ENCODE measurements at regions not wholly inside any gene's neighbourhood (a gene's known extent, or its start where the extent isn't known, plus 50 kb on each side); places are given as distances from the start of the nearest gene placed in this dataset.

GRCh38 chr3:134707908-134708597 lies 57.2 kb upstream of the KY start:
- 0% methylated on average over 2 of the region's 2 CpGs for WGBS (ENCODE audit: insufficient coverage, low coverage, missing lambda C conversion rate)
- ATAC-seq, result no peak
- in situ Hi-C loops (cut with MboI), result no loop called here
- H3K9me1 ChIP-seq (ENCODE audit: control insufficient read depth, insufficient read depth, low read length), result no peaks in the 10 kb centered on the region
- no peaks in the 10 kb centered on the region for H4K20me1 ChIP-seq (replicated peaks; ENCODE audit: control insufficient read depth, insufficient read depth, low read length)
- intact Hi-C loops (cut with micrococcal nuclease), result no loop called here
- no TSS peak for BruUV-seq (replicated peaks)
- no peak overlapping the region for H3K27ac ChIP-seq (ENCODE audit: extremely low read depth, low read depth, low read length)
- H3K27me3 ChIP-seq (ENCODE audit: control insufficient read depth in 2 of 2, insufficient read depth in 2 of 2, low read length in 2 of 2), result no peaks in the 10 kb centered on the region
- H3K36me3 ChIP-seq (ENCODE audit: control insufficient read depth, insufficient read depth, low read length), result no peaks in the 10 kb centered on the region
- H2AFZ ChIP-seq (ENCODE audit: low read depth, low read length), result no peak overlapping the region
- CTCF ChIA-PET (ENCODE audit: low intra/inter-chr PET ratio), result no interaction called here
- H3K9ac ChIP-seq (ENCODE audit: insufficient read depth in 1 of 2, low read depth in 2 of 2, low read length in 2 of 2), result no peak overlapping the region
- DNase-seq (ENCODE audit: extremely low read depth in 1 of 4, low spot score in 3 of 4), result no peak
- no peak overlapping the region for H3K4me2 ChIP-seq (ENCODE audit: insufficient read depth, low read length)
- no peak overlapping the region for H3K4me3 ChIP-seq
- no peaks in the 10 kb centered on the region for H3K4me1 ChIP-seq (replicated peaks in 1 of 2; ENCODE audit: control insufficient read depth in 2 of 2, insufficient read depth in 2 of 2, low read length in 2 of 2)
- TF ChIP-seq CREB1 (IDR thresholded peaks at IDR 0.05) (no peak), CREB1 (CRISPR knock-in tag; IDR thresholded peaks at IDR 0.05) (no peak), ADNP (tag; IDR thresholded peaks at IDR 0.05) (no peak), FOXP1 (CRISPR knock-in tag; IDR thresholded peaks at IDR 0.05) (no peak), ZNF449 (CRISPR knock-in tag; IDR thresholded peaks at IDR 0.05) (no peak), STAG1 (CRISPR knock-in tag; IDR thresholded peaks at IDR 0.05; ENCODE audit: borderline replicate concordance) (no peak)
- no peaks in the 10 kb centered on the region for H3K79me2 ChIP-seq (ENCODE audit: control insufficient read depth, insufficient read depth, low read length)
- POLR2A ChIA-PET, result no interaction called here
- H3K9me3 ChIP-seq (replicated peaks; ENCODE audit: control insufficient read depth, insufficient read depth, low read depth, low read length), result no peaks in the 10 kb centered on the region
- no peak for FAIRE-seq
